Psoas muscle (tissue), 7 donors: ENCODE measurements at regions not wholly inside any gene's neighbourhood (a gene's known extent, or its start where the extent isn't known, plus 50 kb on each side); places are given as distances from the start of the nearest gene placed in this dataset.
"Not testable (repeated sequence)": the region's sequence is repeated elsewhere in the genome, so short reads cannot be mapped to it uniquely, and the experiment has no call there.

Source experiments
- ATAC-seq, 4 donors: fragments of 200-7000 bp; cut with Tn5 transposase; one replicate each; pipeline ENCODE4 v1.9.1; 2020; ENCODE audit warnings: moderate library complexity in 3 of 4, mild to moderate bottlenecking in 2 of 4
- DNase-seq, 2 donors: peaks; one replicate each; pipeline ENCODE4 v3.0.0-alpha.2; 2020
- H3K27ac ChIP-seq: fragments of 200-600 bp; one replicate; pipeline ENCODE4 v1.8.0; 2022
- H3K27me3 ChIP-seq, 3 donors: fragments of 200-600 bp in 1 of 3; one replicate each; pipeline versions ENCODE4 v1.6.1 to v1.8.0; 2013 to 2022; ENCODE audit warnings: low read length in 2 of 3, mild to moderate bottlenecking in 2 of 3, moderate library complexity in 1 of 3; ENCODE audit not compliant: insufficient read depth in 3 of 3
- H3K36me3 ChIP-seq, 2 donors: fragments of 200-600 bp in 1 of 2; one replicate each; pipeline versions ENCODE4 v1.6.1 to v1.8.0; 2013 to 2022; ENCODE audit warnings: low read depth in 1 of 2, mild to moderate bottlenecking in 1 of 2, moderate library complexity in 1 of 2; ENCODE audit not compliant: insufficient read depth in 1 of 2
- H3K4me1 ChIP-seq: fragments of 200-600 bp; one replicate; pipeline ENCODE4 v1.8.0; 2022
- H3K4me3 ChIP-seq: fragments of 200-600 bp; one replicate; pipeline ENCODE4 v1.8.0; 2022; ENCODE audit warnings: mild to moderate bottlenecking
- H3K9me3 ChIP-seq: fragments of 200-600 bp; one replicate; pipeline ENCODE4 v1.8.0; 2022
- WGBS, 3 donors: extraction: QIAGEN DNeasy Blood & Tissue Kit; methylation state at CpG; one replicate each; pipeline versions ENCODE4 v1.1.6 to v1.1.7; 2013; 5-methylcytosine and 5-hydroxymethylcytosine counted together
- intact Hi-C, 2 donors: fragments of 100-400 bp; cut with DNase I; formaldehyde crosslinking; loops; one replicate each; pipeline versions ENCODE4 v1.11.0 to v1.14.2; 2022
- TF ChIP-seq, protein P1 (sequence below): fragments of 200-600 bp; IDR thresholded peaks from one replicate; pipeline ENCODE4 v1.8.0; 2022; ENCODE audit warnings: antibody characterized with exemption
- donor health status: healthy with polysubstance abuse.
- donor health status: DM: no; HTN: no; CAD: no; lungs with moderate emphysema.
- donor health status: Bipolar disorder and iron deficiency.
- donor health status: healthy.
- donor health status: DM: yes; HTN: yes; CAD: no.
- donor health status: DM: no; HTN: no; CAD: no.
- donor health status: DM: yes; HTN: yes; CAD: no.

GRCh38 chr10:117830787-117831212, 215.9 kb downstream of the RAB11FIP2 start:
- 52 to 60% (median 55%) methylated on average over 15 of the region's 15 CpGs for WGBS, 3 donors
- no peaks in the 10 kb centered on the region for H3K9me3 ChIP-seq
- ATAC-seq, result no peak
- TF ChIP-seq, protein P1, sequence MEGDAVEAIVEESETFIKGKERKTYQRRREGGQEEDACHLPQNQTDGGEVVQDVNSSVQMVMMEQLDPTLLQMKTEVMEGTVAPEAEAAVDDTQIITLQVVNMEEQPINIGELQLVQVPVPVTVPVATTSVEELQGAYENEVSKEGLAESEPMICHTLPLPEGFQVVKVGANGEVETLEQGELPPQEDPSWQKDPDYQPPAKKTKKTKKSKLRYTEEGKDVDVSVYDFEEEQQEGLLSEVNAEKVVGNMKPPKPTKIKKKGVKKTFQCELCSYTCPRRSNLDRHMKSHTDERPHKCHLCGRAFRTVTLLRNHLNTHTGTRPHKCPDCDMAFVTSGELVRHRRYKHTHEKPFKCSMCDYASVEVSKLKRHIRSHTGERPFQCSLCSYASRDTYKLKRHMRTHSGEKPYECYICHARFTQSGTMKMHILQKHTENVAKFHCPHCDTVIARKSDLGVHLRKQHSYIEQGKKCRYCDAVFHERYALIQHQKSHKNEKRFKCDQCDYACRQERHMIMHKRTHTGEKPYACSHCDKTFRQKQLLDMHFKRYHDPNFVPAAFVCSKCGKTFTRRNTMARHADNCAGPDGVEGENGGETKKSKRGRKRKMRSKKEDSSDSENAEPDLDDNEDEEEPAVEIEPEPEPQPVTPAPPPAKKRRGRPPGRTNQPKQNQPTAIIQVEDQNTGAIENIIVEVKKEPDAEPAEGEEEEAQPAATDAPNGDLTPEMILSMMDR, result no peak
- intact Hi-C loops, result no loop called here
- H3K4me1 ChIP-seq, result no peaks in the 10 kb centered on the region
- H3K27me3 ChIP-seq, result no peaks in the 10 kb centered on the region
- H3K4me3 ChIP-seq, result no peak overlapping the region
- no peak for DNase-seq
- no peaks in the 10 kb centered on the region for H3K36me3 ChIP-seq
- H3K27ac ChIP-seq, result no peak overlapping the region

DNA sequence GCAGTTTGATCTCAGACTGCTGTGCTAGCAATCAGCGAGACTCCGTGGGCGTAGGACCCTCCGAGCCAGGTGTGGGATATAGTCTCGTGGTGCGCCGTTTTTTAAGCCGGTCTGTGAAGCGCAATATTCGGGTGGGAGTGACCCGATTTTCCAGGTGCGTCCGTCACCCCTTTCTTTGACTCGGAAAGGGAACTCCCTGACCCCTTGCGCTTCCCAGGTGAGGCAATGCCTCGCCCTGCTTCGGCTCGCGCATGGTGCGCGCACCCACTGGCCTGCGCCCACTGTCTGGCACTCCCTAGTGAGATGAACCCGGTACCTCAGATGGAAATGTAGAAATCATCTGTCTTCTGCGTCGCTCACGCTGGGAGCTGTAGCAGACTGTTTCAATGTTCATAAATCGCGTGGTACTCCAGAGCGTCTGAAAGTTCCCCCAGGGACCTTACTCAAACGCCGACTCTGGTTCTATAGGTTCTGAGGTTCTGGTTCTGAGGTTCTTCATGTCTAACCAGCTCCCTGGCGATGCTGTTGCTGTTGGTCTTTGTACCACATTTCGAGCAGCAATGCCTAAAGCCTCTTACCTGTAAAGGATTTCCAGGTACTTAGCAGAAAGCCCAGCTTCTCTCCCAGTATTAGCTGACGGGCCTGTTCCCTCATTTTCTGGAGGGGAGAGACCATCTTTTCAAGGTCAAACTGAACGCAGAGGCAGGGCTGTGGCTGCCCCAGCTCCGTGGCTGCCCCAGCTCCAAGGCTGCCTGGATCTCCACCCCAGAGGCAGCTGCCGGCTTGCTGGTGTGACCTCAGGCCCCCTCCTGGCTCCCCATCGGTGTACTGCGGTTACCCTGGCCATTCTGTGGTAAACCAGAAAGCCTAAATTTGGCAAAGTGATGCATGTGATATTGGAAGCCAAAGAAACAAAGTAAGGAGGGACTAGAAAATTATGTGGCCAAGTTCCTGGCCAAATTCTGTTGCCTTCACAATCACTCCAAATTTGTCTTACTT, 207.9 kb downstream of the RAB11FIP2 start:
- H3K4me1 ChIP-seq, intact Hi-C loops, H3K4me3 ChIP-seq, H3K9me3 ChIP-seq, H3K36me3 ChIP-seq, DNase-seq, ATAC-seq, H3K27ac ChIP-seq, H3K27me3 ChIP-seq: not testable (repeated sequence)
- 49 to 58% (median 52%) methylated on average over 26 to 33 of the region's 39 CpGs for WGBS, 3 donors

- not testable (repeated sequence) for H3K27me3 ChIP-seq
Observed at GRCh38 chr10:117856426-117856825, 190.3 kb downstream of the RAB11FIP2 start.

GRCh38 chr10:117860135-117860534, 186.6 kb downstream of the RAB11FIP2 start:
- Histone ChIP-seq H3K27ac (no peak overlapping the region), H3K36me3 (no peaks in the 10 kb centered on the region), H3K4me3 (no peak overlapping the region), H3K9me3 (no peaks in the 10 kb centered on the region), H3K27me3 (no peaks in the 10 kb centered on the region), H3K4me1 (no peaks in the 10 kb centered on the region)
- TF ChIP-seq, protein P1, result no peak
- DNase-seq, result no peak
- WGBS, 3 donors, result 91 to 97% (median 91%) methylated on average over 5 of the region's 5 CpGs
- intact Hi-C loops, result no loop called here
- no peak for ATAC-seq

More at GRCh38 chr10:117856426-117856825, 190.3 kb downstream of the RAB11FIP2 start:
- DNase-seq, H3K27ac ChIP-seq, intact Hi-C loops, H3K9me3 ChIP-seq, H3K4me1 ChIP-seq, ATAC-seq, H3K36me3 ChIP-seq, H3K4me3 ChIP-seq: not testable (repeated sequence)
- WGBS, 3 donors, result 86 to 94% (median 93%) methylated on average over 1 of the region's 1 CpG

DNA sequence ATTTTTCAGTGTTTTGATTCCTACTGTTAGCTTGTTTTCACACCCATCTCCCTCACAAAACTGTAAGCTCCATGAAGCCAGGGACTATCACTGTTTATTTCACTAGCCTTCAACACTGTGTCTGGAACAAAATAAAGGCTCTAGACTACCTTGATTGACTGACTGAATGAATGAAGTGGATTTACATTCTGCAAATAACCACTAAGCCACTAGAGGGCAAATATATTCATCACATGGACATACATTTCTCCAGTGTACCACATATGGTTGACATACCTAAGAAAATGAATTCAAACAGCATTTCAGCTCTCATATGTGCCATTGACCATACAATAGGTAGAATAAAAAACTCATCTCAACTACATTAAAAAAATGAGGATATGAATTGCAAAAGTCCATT, 185.9 kb downstream of the RAB11FIP2 start:
- TF ChIP-seq, protein P1, result no peak
- DNase-seq (no peak), ATAC-seq (no peak)
- intact Hi-C loops, result no loop called here
- Histone ChIP-seq H3K27me3 (no peaks in the 10 kb centered on the region), H3K27ac (no peak overlapping the region), H3K4me1 (no peaks in the 10 kb centered on the region), H3K36me3 (no peaks in the 10 kb centered on the region), H3K4me3 (no peak overlapping the region), H3K9me3 (no peaks in the 10 kb centered on the region)
